Ishikawa (cell line): ENCODE measurements at regions not wholly inside any gene's neighbourhood (a gene's known extent, or its start where the extent isn't known, plus 50 kb on each side); places are given as distances from the start of the nearest gene placed in this dataset.

ENCODE experiments used
- NFIC ChIP-seq: IDR thresholded peaks from 2 replicates; pipeline ENCODE4 v1.6.1; 2012
- RAD21 ChIP-seq: IDR thresholded peaks from 2 replicates; pipeline ENCODE4 v1.6.1; 2012; ENCODE audit warnings: low read depth
- TAF1 ChIP-seq: IDR thresholded peaks from 2 replicates; pipeline ENCODE4 v1.6.1; 2012; ENCODE audit warnings: low read depth, mild to moderate bottlenecking
- USF1 ChIP-seq: IDR thresholded peaks from 2 replicates; pipeline ENCODE4 v1.6.1; 2012
- YY1 ChIP-seq: IDR thresholded peaks from 2 replicates; pipeline ENCODE4 v1.6.1; 2012; ENCODE audit warnings: low read depth

- TF ChIP-seq TAF1 (no peak), USF1 (no peak), RAD21 (no peak), NFIC (no peak), YY1 (no peak)
These were observed 163.6 kb upstream of the PRLR start for GRCh38 chr5:35393901-35394300.
